ENCODE measurements at regions not wholly inside any gene's neighbourhood (a gene's known extent, or its start where the extent isn't known, plus 50 kb on each side); places are given as distances from the start of the nearest gene placed in this dataset.
"Not testable (repeated sequence)": the region's sequence is repeated elsewhere in the genome, so short reads cannot be mapped to it uniquely, and the experiment has no call there.

DNA sequence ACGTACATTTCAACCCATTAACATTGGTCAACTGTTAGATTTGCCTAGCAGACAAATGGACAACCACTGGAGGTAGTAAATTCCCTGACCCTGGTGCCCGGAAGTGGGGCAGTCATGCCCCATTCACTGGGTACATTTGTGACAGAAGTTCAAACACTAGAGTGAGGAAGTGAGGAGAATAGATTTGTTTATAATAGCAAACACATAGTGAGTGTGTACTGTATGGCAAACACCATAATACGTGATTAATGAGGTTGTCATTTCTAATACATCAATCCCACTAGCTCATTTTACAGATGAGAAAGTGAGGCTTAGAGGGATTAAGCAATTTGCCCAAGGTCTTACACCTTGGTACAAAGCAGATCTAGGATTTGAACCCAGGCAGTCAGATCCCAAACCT, 181.9 kb upstream of the MKLN1 start:
- DNase-seq (ENCODE audit: low spot score), result no peak

DNA sequence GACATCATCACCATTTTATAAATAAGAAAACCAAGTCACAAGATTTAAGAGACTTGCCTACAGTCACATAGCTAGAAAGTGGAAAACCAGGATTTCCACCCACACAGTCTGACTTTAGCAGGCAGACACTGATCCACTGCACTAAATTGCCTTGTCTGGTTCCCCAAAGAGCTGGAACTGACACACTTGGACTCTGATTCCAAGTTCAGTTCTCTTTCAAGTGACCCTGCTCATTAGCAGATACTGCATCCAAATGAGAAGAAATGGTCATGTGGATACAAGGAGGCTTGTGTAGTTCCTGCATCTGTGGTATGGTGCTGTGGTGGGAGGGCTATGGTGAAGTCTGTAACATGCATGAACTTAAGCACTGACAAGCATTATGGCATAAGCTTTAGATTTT, 180.1 kb upstream of the MKLN1 start:
- DNase-seq (ENCODE audit: low spot score), result no peak

DNA sequence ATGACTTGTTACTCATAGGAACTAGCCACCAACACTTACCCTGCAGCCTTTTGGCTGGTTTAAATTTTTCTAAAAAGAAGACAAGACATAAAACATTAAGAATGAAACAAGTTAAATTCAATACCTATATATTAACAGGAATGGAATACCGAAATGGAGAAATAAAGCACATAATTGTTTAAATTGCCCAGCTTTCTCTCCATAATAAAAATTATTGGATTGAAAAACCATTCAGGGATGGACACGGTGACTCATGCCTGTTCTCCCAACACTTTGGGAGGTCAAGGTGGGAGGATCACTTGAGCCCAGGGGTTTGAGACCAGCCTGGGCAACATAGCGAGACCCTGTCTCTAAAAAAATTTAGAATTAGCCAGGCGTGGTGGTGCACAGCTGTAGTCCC, 179.4 kb upstream of the MKLN1 start:
- DNase-seq (ENCODE audit: low spot score), result no peak

DNA sequence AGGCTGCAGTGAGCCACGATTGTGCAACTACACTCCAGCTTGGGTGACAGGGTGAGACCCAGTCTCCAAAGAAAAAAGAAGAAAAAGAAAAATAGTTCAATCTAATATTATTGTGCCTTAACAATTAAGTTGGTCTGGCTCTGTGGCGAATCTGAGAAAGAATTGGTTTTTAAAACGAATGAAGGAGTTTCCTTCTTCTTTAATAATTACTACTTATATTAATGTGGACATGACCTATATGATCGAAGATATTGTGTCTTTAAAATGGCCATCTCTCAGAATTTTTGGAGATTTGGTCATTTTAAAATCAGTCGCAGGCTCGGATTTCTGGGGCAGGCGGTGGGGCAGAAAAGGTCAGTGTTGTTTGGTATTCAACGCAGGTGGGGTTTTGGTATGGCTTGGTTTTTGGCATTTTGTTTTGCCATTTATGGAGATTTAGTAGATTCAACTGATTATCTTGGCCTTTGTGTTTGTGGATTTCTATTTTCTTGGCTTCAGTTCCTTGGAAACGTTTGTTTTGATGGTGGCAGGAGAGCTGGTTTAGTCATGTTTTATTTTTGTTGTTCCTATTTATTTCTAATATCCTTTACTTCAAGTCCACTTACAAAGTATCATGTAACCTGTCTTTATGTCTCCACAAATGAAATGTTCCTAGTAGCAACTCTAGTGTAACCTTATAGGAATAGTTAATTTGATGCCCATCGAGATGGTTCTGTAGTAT, 178.8 kb upstream of the MKLN1 start:
- no peak for DNase-seq (ENCODE audit: low spot score)

DNA sequence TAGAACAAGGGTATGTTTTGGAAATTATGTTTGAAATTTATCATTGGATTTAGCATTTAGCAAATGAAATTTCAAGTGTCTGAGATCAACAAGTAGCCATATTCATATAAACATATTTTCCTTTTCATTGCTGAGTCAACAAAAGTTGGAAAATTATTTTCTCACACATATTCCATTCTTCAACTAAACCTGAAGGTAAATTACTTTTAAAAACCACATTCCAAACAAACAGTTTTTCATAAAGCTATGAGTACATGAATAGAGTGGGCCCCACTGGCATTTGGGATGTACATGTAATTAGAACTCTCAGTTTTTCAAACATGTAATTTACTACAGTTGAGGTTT, 178.3 kb upstream of the MKLN1 start:
- no peak for DNase-seq (ENCODE audit: low spot score)

DNA sequence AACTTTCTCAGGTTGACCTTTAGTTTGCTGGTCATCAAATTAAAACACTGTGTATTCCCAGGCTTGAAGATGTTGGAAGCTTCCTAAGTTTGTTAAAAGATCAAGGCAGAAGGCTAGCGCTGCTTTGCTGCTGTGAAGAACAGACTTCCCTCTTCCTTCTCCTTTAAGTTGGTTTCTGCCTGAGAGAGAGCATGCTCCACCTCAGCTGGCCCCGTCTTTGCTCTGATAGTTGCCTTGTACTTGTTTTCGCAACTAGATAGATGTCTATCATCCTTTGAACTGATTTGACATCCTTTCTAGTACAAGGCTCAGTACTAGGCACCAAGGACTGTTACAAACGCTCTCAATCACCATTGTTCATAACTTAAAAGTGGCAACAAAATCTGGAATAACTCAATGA, 177.8 kb upstream of the MKLN1 start:
- no peak for DNase-seq (ENCODE audit: low spot score)

DNA sequence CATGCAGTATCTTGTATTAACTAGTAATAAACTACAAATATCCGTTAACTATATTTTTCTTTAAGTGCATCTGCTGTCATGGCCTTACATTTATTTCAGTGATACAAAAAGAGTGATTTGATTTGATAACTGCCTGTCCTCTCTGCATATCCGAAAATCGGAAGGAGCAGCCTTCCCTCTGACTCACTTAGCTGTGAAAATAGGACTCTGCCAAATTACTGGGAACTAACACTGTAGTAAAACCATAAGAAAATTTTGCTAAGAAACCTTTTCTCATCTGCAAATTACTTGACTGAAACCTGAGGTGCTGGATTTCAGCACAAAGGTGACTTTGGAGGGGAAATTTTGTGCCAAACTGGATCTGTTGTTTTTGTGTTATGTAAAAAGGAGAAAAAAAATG, 176.6 kb upstream of the MKLN1 start:
- no peak for DNase-seq (ENCODE audit: low spot score)

DNA sequence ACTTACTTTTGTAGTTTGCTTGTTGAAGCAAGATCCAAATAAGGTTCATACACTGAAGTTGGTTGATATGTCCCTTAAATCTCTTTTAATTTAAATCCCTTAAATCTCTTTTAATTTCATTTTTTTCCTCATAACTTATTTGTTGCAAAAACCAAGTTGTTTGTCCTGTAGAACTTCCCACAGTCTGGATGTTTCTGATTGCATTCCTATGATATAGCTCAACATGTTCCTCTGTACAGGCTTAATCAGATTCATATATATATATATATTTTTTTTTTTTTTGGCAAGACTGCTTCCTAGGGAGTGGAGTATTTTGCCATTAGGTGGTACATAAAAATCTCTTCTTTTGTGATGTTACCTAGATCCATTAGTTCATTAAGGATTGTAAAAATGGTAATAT, 174.9 kb upstream of the MKLN1 start:
- DNase-seq (ENCODE audit: low spot score), result no peak

DNA sequence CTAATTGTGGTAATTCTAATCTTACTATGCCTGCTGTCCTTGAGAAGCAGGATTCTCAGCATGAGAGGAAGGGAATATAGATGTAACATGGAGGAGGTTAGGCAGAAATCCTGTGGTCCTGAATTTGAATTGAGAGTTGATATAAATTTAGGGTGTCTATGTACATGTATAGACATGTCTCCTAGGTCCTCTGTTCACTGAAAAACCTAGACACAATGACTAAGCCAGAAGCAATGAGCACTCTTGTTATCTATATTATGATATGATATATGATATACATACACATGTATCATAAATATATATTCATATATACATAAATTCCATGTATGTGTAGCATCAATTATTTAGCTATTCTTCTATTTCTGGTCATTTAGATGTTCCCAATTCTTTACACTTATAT, 173.3 kb upstream of the MKLN1 start:
- no peak for DNase-seq (ENCODE audit: low spot score)

DNA sequence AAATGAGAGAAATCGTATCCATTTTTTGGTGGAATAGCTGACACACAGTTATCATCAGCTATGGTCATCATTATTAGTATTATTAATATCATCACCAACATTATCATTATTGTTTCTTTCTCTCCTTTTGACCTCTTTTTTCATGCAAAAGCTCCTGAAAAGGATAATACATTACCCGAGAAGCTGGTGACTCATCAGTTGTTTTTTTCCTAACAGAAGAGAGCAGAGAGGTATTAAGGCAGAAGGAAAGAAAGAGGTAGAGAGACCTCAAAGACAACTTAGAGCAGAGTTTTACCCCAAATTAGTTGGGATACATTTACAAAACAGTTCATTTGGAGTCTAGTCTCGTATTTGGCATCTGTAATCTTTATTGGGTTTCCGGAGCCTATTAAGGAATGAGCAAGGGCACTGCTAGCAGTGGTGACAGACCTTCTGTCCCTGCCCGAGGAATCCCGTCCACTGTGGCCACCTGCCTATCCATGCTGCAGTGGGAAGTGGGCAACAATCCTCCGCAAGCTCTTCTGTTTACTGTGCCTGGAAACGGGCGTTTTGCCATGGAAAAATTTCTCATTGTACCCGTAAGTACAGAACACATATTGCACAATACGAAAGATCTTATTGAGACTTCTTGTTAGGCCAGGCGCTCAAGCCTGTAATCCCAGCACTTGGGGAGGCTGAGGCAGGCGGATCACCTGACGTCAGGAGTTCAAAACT, 170.0 kb upstream of the MKLN1 start:
- no peak for DNase-seq (ENCODE audit: low spot score)

DNA sequence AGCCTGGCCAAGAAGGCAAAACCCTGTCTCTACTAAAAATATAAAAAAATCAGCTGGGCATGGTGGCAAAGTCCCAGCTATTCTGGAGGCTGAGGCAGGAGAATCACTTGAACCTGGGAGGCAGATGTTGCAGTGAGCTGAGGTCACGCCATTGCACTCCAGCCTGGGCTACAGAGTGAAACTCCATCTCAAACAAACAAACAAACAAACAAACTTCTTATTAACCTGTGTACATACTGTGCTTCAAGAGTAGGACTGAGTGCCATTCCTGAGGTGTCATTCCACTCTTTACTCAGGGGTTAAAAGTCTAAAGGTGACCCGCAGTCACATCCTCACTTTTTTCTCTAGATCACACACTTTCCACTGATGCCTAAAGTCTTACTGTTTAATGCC, 169.4 kb upstream of the MKLN1 start:
- DNase-seq (ENCODE audit: low spot score), result not testable (repeated sequence)

DNA sequence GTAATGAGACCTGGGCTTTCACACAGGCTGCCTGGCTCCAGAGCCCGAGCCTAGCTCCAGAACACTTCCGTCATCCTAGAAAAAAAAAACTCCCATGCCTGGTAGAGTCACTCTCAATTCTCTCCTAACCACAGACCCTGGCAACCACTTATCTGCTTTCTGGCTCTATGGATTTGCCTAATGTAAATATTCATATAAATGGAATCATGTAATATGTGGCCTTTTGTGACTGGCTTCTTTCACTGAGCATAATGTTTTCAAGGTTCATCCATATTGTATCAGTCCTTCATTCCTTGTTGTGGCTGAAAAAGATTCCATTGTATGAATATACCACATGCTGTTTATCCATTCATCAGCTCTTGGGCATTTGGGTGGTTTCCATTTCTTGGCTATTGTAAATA, 167.7 kb upstream of the MKLN1 start:
- peak; percentile 21 for DNase-seq (ENCODE audit: low spot score)

DNA sequence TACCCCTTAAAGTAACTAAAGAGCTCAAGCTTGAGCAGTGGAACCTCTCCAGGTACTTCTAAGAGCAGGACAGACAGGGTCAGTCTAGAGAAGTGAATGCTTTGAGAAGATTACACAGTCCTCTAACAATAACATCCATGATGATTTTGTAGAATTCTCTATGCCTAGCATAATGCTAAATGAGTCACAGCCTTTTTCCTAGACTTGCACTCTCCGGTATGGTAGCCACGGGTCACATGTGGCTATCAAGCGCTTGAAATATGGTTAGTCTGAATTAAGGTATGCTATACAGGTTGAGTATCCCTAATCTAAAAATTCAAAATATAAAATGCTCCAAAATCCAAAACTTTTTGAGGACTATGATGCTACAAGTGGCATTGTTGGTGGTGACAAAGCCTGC, 166.6 kb upstream of the MKLN1 start:
- DNase-seq (ENCODE audit: low spot score), result no peak

DNA sequence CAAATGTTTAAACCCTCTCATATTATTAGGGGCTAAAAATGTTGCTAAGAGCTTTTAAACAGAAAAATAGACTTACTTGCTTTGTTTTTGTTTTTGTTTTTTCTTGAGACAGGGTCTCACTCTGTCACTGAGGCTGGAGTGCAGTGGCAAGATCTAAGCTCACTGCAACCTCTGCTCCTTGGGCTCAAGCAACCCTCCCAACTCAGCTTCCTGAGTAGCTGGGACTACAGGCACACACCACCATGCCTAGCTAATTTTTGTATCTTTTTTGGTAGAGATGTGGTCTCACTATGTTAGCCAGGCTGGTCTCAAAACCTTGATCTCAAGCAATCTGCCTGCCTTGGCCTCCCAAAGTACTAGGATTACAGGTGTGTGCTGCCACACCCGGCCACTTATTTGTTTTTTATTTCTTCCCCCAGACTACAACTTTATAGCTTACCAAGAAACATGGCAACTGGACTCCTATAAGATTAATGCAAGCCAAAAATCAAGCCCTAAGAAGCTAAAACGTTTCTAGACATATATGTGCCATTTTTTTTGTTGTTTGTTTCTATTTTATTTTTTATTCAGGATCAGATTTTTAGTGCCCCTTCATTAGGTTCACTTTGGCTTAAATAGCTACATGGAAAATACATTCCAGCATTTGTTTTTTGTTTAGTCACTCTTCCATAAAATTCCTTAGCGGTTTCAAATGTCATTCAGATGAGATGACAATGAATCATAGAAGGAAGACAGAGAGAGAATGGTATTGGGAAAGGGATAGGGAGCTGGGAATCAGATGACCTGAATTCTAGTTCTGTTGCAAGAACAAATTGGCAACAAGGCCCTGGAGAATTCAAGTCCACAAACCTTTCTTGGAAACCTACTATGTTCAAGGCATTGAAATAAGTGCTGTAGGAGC, 163.4 kb upstream of the MKLN1 start:
- no peak for DNase-seq (ENCODE audit: low spot score)

DNA sequence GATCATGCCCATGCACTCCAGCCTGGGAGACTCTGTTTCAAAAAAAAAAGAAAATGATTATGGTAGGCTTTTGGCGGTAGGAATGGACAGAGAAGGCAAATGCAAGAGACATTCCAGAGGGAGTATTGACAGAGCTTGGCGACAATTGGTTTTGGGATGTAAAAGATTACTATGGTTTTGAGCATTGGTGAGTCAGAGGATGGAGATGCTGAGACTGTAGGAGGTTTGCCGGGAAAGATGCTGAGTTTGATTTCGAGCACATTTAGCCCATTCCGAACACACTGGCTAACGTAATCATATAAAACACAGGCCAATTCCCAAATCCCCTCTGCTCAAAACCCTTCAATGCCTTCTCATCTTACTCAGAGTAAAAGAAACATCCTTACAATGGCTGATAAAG, 161.6 kb upstream of the MKLN1 start:
- DNase-seq (ENCODE audit: low spot score), result no peak

DNA sequence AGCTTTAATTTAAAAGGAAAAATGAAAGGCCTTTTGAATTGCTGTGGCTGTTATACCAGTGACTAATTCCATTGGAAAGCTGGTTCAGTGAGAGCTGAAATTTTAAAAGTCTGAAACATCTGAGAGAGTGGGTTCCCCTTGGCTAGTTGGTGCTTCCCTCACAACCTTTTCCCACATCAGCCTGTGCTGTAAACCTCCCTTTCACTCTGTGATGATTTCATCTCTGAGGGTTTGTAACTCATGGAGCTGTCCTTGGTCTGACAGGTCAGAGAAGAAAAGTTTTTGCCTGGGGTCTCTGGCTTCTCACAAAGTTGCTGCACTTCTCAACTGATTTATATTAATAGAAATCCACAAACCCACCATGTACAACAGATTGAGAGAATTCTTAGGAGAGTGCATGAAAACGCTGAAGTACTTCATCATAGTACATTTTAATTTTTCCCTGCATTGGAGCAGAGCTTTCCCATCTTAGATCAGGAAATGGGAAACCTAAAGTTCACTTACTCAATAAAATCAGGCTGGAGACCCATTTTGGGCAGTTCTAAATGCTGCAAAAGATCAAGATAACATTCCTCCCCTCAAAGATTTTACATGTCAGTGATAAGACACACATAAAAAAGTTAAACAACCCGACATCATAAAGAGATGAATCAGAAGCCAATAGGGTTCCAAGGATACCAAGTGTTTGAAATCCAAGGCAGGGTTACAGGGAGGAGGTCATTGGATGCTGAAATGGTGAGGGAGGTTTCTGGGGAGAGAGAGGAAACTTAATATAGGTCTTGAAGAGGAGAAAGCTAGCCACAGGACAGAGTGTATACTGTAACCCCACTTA, 157.0 kb upstream of the MKLN1 start:
- no peak for DNase-seq (ENCODE audit: low spot score)

DNA sequence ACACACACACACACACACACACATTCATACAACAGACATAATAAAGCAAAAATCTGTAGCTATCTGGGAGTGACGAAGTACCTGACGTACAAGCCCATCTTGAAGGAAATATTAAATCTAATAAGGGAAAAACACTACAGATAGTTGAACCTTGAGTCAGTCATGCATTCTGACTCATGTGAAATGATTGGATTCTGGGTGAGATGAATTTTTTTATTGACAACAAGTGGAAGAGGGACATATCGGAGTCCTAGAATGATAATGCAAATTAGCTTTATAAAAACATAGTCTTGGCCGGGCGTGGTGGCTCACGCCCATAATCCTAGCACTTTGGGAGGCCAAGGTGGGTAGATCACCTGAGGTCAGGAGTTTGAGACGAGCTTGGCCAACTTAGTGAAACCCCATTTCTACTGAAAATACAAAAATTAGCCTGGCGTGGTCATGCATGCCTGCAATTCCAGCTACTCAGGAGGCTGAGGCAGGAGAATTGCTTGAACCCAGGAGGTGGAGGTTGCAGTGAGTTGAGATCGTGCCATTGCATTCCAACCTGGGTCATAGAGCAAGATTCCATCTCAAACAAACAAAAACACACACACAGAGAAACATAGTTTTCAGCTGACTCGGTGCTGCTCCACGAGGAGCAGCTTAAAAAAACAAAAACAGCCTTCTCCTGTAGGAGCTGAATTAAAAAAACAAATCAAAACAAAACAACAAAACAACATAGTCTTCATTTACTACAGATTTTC, 154.4 kb upstream of the MKLN1 start:
- DNase-seq (ENCODE audit: low spot score), result no peak

DNA sequence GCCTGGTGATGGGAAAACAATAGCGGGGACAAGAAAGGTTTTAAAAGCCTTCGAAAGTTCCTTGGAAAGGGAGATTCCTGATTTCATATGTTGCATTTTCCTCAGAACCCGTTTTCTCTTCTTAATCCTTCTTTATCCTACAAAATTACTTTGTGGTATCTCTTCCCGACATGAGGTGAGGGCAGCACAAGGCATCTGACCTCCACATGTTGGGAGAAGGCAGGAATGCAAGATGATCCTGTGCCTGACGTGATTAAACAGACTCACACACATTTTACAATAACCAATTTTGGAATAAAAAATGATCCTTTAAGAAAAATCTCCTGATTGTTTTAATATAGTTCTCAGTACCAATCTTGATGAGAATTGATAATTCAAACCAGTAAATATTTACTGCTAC, 153.3 kb upstream of the MKLN1 start:
- no peak for DNase-seq (ENCODE audit: low spot score)

DNA sequence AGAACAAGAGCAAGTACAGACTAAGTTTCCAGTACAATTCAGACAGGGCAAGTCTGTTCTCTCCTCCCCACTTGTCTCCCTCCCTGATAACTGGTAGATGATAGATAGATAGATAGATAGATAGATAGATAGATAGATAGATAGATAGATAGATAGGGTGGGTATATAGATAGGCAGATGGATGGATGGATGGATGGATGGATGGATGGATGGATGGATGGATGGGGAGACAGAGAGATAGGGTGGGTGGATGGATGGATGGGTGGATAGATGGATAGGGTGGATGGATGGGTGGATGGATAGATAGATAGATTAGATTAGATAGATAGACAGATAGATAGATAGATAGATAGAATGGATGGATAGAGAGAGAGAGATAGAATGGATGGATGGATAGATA, 152.8 kb upstream of the MKLN1 start:
- DNase-seq (ENCODE audit: low spot score), result no peak

DNA sequence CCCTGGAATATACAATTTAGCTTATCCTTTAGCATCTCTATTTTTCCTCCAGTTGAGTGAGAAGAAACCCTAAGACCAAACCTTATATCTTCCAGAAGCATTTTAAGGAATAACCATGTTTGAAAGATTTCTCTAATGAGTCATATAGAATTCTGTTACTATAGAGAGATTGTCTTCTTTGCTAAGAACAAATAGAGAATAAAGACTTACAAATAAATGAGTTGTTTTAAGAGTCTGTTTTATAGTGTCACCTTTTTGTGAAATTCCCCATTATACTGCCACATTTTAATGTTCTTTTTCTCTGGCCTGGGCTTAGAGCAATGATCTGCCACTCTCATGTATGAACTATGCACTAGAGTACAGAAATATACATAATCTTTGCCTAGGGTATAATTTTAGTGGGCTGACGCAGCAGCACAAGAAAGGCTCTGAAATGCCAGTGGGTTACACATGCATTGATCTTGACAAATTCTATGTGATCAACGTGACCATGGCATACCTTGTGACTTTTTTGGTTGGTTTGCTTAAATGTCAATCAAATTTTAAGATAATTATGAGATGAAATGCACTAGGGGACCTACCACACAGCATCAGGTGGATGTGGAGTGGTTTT, 145.1 kb upstream of the MKLN1 start:
- DNase-seq (ENCODE audit: low spot score), result no peak

DNA sequence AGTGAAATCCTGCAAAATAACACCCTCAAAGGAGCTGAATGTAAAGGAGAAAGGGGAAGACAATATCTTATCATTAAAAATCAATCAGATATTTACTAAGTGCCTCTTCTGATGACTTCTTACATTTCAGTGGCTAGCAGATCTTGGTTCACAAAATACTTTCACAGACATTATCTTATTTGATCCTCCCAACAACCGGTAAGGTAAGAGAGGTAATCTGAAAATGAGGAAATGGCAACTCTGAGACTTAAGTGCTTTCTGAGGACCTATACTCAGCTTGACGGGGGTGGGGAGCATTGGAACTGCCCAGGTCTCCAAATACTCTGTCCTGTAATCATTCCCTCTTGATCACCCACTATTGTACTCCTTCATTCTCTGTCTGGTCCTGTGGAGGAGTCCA, 144.6 kb upstream of the MKLN1 start:
- DNase-seq (ENCODE audit: low spot score), result no peak

Measured in putamen (tissue), 1 donor.